ENCODE measurements at regions not wholly inside any gene's neighbourhood (a gene's known extent, or its start where the extent isn't known, plus 50 kb on each side); places are given as distances from the start of the nearest gene placed in this dataset.

DNA sequence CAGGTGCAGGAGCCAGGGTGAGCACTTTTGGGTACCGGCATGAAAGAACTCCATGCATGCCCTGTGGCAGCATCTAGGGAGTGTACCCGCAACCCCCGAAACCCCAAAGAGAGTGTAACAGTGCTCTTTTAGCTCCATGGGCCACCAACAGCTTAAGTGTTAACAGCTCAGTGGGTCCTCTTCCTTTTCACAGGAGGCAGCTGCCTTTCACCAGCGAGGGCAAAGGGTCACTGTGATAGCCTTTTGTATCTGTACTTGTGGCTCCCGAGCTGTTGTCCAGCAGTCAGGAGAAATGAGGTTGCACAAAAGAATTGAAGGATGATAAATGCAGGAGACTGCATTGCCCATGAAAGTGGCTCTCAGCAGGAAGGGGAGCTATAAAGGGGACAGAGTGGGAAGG lies 1166.3 kb upstream of the ACVR2A start:
- Mint-ChIP-seq H3K27me3 (no peaks in the 10 kb centered on the region), H3K27ac (no peak overlapping the region), H3K9me3 (peaks cover 0 to 5% of the 10 kb centered on the region in 2 donors), H3K4me3 (no peak overlapping the region), H3K4me1 (no peaks in the 10 kb centered on the region)
- ATAC-seq (no peak), DNase-seq (no peak)

DNA sequence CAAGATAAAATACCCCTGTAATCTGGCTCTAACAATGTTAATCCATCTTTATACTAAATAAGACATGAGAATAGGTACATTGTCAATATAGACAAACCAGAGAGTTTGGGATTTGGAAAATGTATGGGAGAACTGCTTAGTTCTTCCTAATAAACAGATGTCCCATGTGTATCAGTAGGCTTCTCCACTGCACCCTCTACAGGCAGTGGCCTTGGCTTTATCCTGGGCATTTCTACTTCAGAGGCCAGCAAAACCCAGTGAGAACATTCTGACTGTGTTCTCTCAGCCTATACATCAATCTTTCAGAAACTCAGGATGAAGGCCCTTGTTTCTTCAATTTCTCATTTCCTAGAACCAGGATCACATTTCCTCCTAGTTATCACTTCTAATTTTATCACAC lies 1167.5 kb upstream of the ACVR2A start:
- DNase-seq = no peak
- Mint-ChIP-seq H3K27me3 (no peaks in the 10 kb centered on the region), H3K4me1 (no peaks in the 10 kb centered on the region), H3K27ac (no peak overlapping the region), H3K4me3 (no peak overlapping the region), H3K9me3 (no peaks in the 10 kb centered on the region)
- ATAC-seq = no peak

DNA sequence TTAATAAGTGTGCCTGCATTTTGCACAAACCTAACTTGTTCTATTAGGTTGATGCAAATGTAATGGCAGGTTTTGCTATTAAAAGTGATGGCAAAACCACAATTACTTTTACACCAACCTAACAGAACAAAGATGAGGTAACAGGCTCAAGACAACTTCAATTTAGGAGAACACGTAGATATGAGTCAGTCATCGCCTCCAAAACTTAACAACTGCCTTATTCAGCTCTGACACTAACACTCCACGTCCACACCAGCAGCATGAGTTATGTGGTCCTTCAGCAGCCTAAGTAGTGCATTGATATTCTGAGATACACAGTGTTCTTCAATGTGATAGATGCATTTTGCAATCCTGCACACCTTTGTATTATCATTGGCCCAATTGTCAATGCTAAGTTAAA lies 1175.1 kb upstream of the ACVR2A start:
- H3K27me3 Mint-ChIP-seq = no peaks in the 10 kb centered on the region
- no peak for DNase-seq
- no peak for ATAC-seq
- no peaks in the 10 kb centered on the region for H3K9me3 Mint-ChIP-seq
- no peaks in the 10 kb centered on the region for H3K4me1 Mint-ChIP-seq
- H3K4me3 Mint-ChIP-seq = no peak overlapping the region
- H3K27ac Mint-ChIP-seq = no peak overlapping the region

DNA sequence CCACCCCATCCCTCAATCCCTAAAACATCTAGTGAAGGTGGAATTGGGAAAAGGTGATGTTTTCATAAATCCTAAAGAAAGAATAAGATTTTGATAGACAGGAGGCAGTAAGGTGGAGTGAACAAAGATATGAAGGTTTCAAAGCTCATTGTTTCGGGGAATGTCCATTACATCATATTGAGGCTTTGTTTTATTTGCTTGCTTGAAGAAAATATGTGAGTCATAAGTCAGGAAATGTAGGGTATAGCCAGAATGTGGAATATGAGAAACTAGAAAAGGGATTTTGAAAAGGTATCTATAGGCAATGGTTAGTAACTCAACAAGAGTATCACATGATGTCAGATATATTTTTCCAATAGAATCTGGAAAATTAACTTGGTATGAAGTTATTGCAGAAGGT lies 1178.5 kb upstream of the ACVR2A start:
- ATAC-seq = no peak
- H3K9me3 Mint-ChIP-seq = no peaks in the 10 kb centered on the region

DNA sequence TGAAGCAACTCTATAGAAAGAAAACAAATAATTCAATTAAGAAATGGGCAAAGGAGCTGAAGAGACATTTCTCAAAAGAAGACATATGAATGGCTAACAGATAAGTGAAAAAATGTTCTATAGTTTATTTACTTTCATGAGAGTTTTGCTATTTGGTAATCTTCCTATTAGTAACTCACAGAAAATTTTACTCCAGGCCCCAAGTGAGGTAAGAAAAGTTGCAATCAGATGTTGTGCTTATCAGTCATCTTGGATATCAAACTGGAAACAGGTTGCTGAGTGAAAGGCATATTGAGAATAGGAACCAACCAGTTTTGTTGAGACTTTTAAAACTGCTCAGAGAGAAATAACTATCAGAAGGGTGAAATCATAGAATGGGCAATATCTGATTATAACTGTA lies 1179.0 kb upstream of the ACVR2A start:
- Mint-ChIP-seq H3K27me3 (no peaks in the 10 kb centered on the region), H3K4me3 (no peak overlapping the region), H3K9me3 (no peaks in the 10 kb centered on the region), H3K27ac (no peak overlapping the region), H3K4me1 (no peaks in the 10 kb centered on the region)
- DNase-seq (no peak), ATAC-seq (no peak)

More for the DNA sequence above, 1178.5 kb upstream of the ACVR2A start:
- Mint-ChIP-seq H3K4me3 (no peak overlapping the region), H3K27me3 (no peaks in the 10 kb centered on the region), H3K27ac (no peak overlapping the region), H3K4me1 (no peaks in the 10 kb centered on the region)
- no peak for DNase-seq

DNA sequence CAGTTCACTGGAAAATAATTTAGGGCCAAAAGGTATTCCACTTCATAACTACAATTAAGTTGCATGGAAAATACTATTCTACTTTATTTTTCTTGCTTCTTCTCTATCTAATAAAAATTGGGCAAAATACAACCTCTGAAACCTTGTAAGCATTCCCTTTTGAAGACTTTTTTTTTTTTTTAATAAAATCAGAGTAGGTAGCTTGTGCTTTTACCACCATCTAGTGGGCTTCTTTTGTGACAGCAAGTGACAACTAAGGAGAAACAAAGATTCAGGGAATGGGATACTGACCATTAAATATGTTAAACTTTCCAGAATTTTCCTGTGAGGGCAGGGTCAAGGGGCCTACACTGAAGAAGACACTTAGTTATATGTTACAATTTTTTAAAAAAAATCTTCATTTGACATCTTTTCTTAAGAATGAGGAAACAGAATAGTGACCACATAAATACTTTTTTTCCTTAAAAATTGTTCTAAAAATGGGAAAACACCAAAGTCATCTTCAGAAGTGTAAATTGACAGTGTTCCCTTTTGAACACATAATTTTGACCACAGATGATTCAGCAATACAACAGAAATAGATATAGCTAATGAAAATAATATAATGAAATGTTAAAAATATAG lies 1183.2 kb upstream of the ACVR2A start:
- no peak overlapping the region for H3K27ac Mint-ChIP-seq
- no peak for ATAC-seq
- no peaks in the 10 kb centered on the region for H3K4me1 Mint-ChIP-seq
- no peaks in the 10 kb centered on the region for H3K27me3 Mint-ChIP-seq
- DNase-seq = no peak
- no peak overlapping the region for H3K4me3 Mint-ChIP-seq
- no peaks in the 10 kb centered on the region for H3K9me3 Mint-ChIP-seq

DNA sequence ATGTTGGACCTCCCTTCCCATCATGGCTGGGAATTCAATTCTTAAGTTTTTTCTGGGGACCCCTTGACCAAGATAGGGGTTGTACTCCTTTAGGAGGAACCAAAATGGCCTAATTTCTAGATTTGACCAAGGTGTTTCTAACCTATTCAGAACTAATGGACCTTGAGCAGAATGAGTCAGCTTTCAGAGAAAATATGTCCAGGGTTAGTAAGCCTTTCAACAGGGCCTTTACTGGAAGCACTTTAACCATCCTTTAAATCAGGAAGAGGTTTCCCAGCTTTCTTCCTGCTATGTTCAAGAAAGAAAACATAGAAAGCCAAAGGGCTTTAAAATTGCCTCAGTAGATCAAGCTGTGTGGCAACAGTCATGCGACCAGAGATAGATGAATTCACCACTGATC lies 1184.9 kb upstream of the ACVR2A start:
- H3K9me3 Mint-ChIP-seq = peaks cover 0 to 4% of the 10 kb centered on the region in 2 donors
- DNase-seq (no peak), ATAC-seq (no peak)
- H3K4me1 Mint-ChIP-seq = no peaks in the 10 kb centered on the region
- no peak overlapping the region for H3K27ac Mint-ChIP-seq
- H3K27me3 Mint-ChIP-seq = no peaks in the 10 kb centered on the region
- no peak overlapping the region for H3K4me3 Mint-ChIP-seq

DNA sequence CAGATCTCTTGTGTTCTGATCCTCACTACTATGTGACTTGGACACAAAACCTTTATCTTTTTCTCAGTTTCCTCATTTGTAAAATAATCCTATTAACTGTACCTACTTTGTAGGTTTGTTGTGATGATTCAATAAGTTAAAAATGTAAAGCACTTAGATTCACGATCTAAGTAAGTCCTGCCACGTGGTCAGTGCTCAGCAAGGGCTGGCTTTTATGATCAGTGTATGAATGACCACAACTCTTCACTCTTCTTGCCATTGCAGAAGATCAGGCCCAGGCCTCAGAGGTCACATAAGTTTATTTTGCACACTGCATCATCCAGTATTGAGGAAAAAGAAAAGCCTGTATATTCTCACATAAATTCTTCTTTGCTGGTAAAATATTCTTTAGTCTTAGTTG lies 1192.5 kb upstream of the ACVR2A start:
- Mint-ChIP-seq H3K4me1 (no peaks in the 10 kb centered on the region), H3K4me3 (no peak overlapping the region), H3K27me3 (no peaks in the 10 kb centered on the region), H3K27ac (no peak overlapping the region), H3K9me3 (peaks cover 0 to 5% of the 10 kb centered on the region in 2 donors)
- ATAC-seq (no peak), DNase-seq (no peak)

DNA sequence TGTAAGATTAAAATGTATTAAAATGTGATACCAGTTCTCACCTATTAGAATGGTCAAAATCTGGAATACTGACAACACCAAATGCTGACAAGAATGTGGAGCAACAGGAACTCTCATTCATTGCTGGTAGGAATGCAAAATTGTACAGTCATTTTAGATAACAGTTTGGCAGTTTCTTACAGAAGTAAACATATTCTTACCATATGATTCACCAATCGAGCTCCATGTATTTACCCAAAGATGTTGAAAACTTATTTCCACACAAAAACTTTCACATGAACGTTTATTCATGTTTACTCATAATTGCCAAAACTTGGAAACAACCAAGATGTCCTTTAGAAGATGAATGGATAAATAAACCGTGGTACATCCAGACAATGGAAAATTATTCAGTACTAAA lies 1193.5 kb upstream of the ACVR2A start:
- H3K4me1 Mint-ChIP-seq = no peaks in the 10 kb centered on the region
- H3K4me3 Mint-ChIP-seq = no peak overlapping the region
- H3K9me3 Mint-ChIP-seq = peaks cover 0 to 5% of the 10 kb centered on the region in 2 donors
- ATAC-seq (no peak), DNase-seq (no peak)
- no peak overlapping the region for H3K27ac Mint-ChIP-seq
- H3K27me3 Mint-ChIP-seq = no peaks in the 10 kb centered on the region

DNA sequence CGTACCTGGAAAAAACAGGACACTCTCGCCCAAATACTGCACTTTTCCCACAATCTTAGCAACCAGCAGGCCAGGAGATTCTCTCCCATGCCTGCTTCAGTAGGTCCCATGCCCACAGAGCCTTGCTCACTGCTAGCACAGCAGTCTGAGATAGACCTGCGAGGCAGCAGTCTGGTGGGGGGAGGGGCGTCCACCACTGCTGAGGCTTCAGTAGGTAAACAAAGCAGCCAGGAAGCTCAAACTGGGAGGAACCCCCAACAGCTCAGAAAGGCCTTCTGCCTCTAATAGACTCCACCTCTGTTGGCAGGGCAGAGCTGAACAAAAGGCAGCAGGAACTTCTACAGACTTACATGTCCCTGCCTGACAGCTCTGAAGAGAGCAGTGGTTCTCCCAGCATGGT lies 1202.8 kb upstream of the ACVR2A start:
- Mint-ChIP-seq H3K4me1 (no peaks in the 10 kb centered on the region), H3K27ac (no peak overlapping the region)

DNA sequence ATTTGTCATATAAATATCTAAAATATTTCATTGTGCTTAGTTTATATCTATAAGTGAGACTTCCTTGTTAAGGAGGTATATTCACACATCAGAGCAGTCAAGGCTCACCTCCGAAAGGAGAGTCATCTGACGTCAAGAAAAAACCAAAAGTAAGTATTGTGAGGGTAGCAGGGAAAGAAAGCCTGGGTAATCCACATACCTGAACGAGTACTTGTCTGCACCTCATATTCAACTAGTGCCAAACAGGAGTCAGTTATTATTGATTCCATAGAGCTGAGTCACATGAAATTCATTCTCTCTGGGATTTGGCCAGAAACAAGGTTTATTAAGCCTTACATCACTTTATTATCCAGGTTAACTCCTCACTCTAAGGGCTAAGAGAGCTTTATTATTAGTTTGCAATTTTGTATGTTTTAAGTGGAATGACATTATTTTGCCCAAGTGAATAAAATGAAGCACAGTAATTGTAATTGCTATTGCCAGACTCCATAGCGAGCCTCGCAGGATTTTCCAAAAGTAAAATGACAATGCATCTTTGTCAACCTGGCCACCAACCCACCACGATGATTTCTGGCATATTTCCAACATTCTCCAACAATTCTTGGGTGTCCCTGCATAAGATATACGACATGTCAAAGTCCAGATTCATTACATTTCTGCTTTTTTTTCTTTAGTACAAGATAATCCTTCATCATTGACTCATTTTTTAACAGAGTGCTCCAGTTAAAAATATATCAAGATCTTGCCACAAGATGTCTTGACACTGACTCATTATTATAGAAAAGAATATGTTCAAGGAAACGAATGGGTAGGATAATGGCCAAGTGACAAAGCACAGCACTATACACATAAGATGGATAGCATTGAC lies 1210.4 kb upstream of the ACVR2A start:
- ATAC-seq = no peak
- Mint-ChIP-seq H3K4me1 (no peaks in the 10 kb centered on the region), H3K9me3 (no peaks in the 10 kb centered on the region), H3K4me3 (no peak overlapping the region), H3K27ac (no peak overlapping the region), H3K27me3 (no peaks in the 10 kb centered on the region)
- no peak for DNase-seq

More for the DNA sequence above, 1202.8 kb upstream of the ACVR2A start:
- Mint-ChIP-seq H3K4me3 (no peak overlapping the region), H3K9me3 (peaks cover 13 to 15% of the 10 kb centered on the region in 2 donors), H3K27me3 (no peaks in the 10 kb centered on the region)
- DNase-seq (no peak), ATAC-seq (no peak)

DNA sequence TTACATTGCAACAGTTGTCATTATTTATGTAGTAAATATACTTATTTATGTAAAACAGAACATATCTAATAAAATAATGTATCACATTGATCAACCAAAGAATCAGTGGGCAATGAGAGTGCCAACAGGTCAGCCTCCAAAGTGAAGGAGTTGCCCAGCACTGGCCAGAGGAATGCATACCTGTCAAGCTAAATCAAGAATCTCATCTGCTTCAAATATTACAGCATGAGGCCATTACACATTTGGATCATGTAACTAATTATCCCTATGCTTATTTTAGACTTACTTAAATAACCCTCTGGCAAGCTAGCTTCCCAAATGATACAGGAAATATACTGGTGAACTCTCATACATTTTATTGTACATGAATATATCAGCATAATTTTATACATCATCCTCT lies 1211.7 kb upstream of the ACVR2A start:
- Mint-ChIP-seq H3K9me3 (no peaks in the 10 kb centered on the region), H3K27ac (no peak overlapping the region), H3K4me3 (no peak overlapping the region), H3K27me3 (no peaks in the 10 kb centered on the region), H3K4me1 (no peaks in the 10 kb centered on the region)
- DNase-seq (no peak), ATAC-seq (no peak)

DNA sequence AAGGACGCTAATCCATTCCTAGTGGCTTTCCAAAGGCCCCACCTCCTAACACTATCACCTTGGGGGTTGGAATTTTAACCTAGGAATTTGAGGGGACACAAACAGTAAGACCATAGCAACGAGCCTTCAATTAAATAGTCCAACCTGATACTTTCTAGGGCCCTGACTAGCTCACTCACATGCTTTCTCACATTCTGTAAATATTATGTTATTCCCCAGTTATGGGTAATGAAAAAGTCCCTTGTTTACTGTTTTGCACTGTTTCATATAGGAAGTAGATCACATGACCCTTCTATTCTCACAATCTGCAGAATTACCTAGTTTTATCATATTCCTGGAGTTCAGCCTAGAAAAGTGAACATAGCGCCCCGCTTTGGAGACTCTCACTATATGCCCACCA lies 1212.1 kb upstream of the ACVR2A start:
- Mint-ChIP-seq H3K9me3 (no peaks in the 10 kb centered on the region), H3K27me3 (no peaks in the 10 kb centered on the region), H3K4me1 (no peaks in the 10 kb centered on the region), H3K27ac (no peak overlapping the region), H3K4me3 (no peak overlapping the region)
- ATAC-seq (no peak), DNase-seq (no peak)

DNA sequence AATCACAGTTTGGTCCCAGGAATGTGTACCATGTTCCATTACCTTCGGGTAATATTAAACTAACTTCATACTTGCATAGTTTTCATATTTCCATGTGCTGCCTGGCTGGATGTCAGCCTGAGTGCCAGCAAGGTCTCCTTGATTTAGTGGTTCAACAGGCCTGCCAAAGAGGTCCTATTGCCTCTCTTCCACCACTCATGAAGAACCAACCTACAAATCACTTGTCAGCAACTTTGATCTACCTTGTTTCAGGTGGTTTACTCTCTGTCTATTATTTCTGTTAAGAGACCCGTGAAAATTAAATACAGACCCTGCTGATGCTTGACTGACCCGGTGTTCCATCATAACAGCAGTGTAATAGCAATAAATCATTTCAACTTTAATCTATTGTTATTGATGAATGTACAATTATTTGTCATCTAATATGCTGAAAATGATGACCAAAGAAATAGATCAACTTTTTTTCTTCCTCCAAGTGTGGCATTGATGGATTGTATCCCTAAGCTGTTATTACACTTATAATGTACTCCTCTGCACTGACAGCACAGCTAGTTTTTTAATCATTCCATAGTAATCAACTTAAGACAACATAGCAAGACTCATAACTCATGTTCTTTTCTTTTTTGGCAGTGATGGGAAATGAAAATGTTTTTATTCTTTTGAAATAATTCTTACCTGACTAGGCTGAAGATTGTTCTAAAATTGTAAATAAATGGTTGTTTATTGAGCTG lies 1220.2 kb upstream of the ACVR2A start:
- H3K27me3 Mint-ChIP-seq = no peaks in the 10 kb centered on the region
- no peaks in the 10 kb centered on the region for H3K4me1 Mint-ChIP-seq
- ATAC-seq = no peak
- H3K9me3 Mint-ChIP-seq = no peaks in the 10 kb centered on the region
- H3K4me3 Mint-ChIP-seq = no peak overlapping the region
- no peak for DNase-seq
- no peak overlapping the region for H3K27ac Mint-ChIP-seq

DNA sequence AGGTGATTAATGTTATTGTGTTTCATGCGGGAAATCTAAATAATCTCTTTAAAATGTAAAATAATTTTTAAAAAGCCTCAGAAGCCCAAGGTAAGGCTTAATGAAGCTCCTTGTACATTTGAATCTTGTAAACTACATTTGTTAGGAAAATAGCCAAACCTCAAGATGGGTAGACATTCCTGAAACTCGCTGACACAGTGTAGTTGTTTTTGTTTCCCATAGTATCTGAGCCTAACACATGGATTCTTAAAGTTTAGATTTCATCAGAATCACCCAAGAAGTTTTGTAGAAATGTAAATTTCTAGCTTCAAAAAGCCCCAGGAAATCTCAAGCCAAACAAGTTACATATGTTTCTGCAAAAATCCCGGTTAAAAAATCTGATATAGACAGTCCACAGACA lies 1221.1 kb upstream of the ACVR2A start:
- Mint-ChIP-seq H3K27ac (no peak overlapping the region), H3K4me1 (no peaks in the 10 kb centered on the region), H3K9me3 (no peaks in the 10 kb centered on the region), H3K27me3 (no peaks in the 10 kb centered on the region), H3K4me3 (no peak overlapping the region)
- no peak for ATAC-seq
- no peak for DNase-seq

DNA sequence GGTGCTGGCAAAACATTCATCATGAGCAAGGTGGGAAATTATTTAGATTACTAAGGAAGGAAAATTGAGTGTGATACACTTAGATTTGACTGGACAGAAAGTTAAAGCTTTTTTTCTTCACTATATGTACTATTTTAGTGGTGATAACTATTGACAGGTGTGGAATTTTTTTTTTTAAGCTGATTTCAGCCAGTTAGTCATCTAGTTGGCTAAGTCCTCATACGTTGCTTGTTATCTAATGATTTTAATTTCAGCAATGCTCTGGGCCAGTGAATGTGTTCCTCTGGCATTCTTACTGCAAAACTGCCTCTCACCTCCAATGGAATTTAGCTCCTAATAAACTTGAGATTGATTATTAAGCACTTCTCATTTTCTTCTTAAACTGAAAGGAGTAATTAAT lies 1223.2 kb upstream of the ACVR2A start:
- Mint-ChIP-seq H3K4me1 (no peaks in the 10 kb centered on the region), H3K4me3 (no peak overlapping the region), H3K27me3 (no peaks in the 10 kb centered on the region)

More for the DNA sequence above, 1223.2 kb upstream of the ACVR2A start:
- DNase-seq = no peak
- Mint-ChIP-seq H3K9me3 (peaks cover under 1 to 6% of the 10 kb centered on the region in 2 donors), H3K27ac (no peak overlapping the region)
- ATAC-seq = no peak
